ENCODE measurements at regions not wholly inside any gene's neighbourhood (a gene's known extent, or its start where the extent isn't known, plus 50 kb on each side); places are given as distances from the start of the nearest gene placed in this dataset.

DNA sequence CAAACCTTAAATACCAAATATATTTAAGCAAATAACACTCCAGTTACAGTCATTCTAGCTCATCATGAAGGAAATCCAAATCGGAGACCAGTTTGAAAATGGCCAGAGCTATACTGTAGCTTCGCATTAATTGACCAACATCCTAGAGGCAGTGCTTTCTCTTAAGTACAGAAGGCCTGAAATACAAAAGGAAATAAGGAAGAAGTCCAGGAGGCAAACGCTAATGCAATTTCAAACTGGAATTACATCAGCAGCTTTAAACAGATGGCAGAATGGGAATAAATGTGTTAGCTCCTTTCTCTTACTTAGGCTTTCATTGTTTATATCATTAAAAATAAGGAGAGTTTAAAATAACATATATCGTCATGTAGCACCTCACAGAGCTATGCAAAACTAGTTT lies 197.0 kb downstream of the SEC61B start:
- TF ChIP-seq POLR2A (IDR thresholded peaks at IDR 0.05) = no peak
- TF ChIP-seq, protein P1, sequence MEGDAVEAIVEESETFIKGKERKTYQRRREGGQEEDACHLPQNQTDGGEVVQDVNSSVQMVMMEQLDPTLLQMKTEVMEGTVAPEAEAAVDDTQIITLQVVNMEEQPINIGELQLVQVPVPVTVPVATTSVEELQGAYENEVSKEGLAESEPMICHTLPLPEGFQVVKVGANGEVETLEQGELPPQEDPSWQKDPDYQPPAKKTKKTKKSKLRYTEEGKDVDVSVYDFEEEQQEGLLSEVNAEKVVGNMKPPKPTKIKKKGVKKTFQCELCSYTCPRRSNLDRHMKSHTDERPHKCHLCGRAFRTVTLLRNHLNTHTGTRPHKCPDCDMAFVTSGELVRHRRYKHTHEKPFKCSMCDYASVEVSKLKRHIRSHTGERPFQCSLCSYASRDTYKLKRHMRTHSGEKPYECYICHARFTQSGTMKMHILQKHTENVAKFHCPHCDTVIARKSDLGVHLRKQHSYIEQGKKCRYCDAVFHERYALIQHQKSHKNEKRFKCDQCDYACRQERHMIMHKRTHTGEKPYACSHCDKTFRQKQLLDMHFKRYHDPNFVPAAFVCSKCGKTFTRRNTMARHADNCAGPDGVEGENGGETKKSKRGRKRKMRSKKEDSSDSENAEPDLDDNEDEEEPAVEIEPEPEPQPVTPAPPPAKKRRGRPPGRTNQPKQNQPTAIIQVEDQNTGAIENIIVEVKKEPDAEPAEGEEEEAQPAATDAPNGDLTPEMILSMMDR (IDR thresholded peaks at IDR 0.05) = no peak

Measured in uterus (tissue), 2 donors.